ENCODE measurements at regions not wholly inside any gene's neighbourhood (a gene's known extent, or its start where the extent isn't known, plus 50 kb on each side); places are given as distances from the start of the nearest gene placed in this dataset.

DNA sequence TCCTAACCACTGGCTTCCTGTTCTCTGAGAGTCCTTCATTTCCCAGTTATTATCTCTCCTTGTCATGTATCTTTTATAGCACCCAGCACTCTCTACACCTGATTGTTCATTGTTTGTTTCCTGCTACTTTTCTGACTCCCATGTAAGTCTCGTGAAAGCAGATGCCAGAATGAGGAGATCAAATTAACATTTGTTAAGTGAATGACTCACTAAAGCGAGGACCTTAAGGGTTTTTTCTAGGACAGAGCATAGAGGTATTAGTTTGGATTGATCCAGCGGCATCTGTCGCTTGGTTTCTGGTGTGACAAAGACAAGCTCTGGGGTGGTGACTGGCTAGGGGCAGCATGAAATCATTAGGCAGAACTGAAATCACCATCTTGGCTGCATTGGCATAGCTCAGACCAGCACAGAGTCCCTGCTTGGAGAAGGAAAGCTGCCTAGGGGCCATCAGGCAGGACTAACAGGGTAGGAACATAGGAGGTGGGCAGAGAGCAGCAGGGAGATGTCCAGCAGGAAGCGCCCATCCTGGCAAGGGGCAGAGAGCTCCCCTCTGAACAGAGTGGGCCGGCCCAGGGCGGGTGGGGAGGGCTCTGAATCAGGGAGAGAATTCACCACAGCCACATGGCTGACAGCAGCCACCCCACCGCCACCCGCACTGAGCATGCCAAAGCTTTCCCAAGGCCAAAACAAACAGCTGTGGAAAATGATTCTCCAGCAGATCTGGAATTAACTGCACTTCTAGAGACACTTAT lies 97.1 kb upstream of the CEP85L start:
- no peak for DNase-seq (ENCODE audit: extremely low spot score)
- no peak for TF ChIP-seq NFRKB (IDR thresholded peaks at IDR 0.05)
- no peak for TF ChIP-seq BHLHE40 (IDR thresholded peaks at IDR 0.05; ENCODE audit: borderline replicate concordance)
- TF ChIP-seq, protein P1, sequence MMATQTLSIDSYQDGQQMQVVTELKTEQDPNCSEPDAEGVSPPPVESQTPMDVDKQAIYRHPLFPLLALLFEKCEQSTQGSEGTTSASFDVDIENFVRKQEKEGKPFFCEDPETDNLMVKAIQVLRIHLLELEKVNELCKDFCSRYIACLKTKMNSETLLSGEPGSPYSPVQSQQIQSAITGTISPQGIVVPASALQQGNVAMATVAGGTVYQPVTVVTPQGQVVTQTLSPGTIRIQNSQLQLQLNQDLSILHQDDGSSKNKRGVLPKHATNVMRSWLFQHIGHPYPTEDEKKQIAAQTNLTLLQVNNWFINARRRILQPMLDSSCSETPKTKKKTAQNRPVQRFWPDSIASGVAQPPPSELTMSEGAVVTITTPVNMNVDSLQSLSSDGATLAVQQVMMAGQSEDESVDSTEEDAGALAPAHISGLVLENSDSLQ (IDR thresholded peaks at IDR 0.05): no peak
- no peak for TF ChIP-seq ARNT (IDR thresholded peaks at IDR 0.05)
- TF ChIP-seq L3MBTL2 (conservative IDR thresholded peaks at IDR 0.05): no peak
- TF ChIP-seq FOXA1 (IDR thresholded peaks at IDR 0.05): no peak
- TF ChIP-seq HDGF (IDR thresholded peaks at IDR 0.05; ENCODE audit: borderline replicate concordance): no peak
- no peak for TF ChIP-seq ELF4 (IDR thresholded peaks at IDR 0.05)
- TF ChIP-seq TARDBP (IDR thresholded peaks at IDR 0.05): no peak
- TF ChIP-seq FOXK2 (IDR thresholded peaks at IDR 0.05): no peak
- no peak for TF ChIP-seq ZNF384 (IDR thresholded peaks at IDR 0.05)
- no peak for TF ChIP-seq SUZ12 (IDR thresholded peaks at IDR 0.05)
- TF ChIP-seq FOXM1 (IDR thresholded peaks at IDR 0.05; ENCODE audit: borderline replicate concordance): no peak
- TF ChIP-seq SP1 (IDR thresholded peaks at IDR 0.05): no peak
- ChIA-PET CTCF (no interaction called here), POLR2A (no interaction called here)

DNA sequence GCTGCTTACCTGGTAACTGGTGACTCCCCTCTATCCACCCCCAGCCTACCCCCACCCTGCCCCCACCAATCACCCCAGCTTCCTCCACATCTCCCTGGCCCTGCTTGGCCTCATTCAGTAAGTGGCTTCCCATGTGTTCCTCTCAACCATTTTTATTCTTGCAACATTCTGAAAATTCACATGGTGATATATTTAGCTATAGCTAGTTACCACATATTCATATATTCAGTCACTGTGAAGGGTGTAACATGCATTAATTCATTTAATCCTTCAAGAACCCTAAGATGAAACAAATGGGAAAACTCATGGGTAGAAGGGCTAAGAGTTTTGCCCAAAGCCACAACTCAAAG lies 95.4 kb upstream of the CEP85L start:
- CTCF ChIA-PET: no interaction called here

DNA sequence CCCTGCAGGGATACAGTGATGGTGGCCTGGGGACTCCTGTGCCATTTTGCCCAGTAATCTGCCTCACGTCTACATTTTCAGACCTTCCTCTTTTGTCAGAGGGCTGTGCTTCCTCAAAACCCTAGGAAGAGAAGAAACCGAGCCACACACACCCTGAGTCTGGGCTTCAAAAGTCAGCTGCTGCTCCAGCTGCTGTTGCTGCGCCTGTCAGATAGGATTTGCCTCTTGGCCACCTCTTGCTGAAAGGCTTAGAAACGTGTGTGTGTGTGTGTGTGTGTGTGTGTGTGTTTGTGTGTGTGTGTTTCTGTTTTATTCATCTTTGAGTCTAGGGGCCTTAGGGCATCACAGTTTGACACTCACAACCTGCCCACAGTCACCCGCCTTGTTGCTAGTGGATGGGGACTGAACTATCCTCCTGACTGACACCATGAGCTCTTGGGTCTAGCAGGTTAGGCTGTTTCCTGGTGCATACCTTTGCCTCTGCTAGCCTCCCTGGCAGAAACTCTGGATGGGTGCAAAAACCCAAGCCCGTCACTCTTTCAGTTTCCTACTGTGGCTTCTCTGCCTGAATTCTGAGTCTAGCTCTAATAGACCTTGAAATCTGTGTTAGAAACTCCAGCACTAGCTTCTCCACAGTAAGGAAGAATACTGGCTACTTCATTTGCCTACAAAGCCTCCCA lies 94.9 kb upstream of the CEP85L start:
- ChIA-PET CTCF (no interaction called here), POLR2A (no interaction called here)
- TF ChIP-seq L3MBTL2 (conservative IDR thresholded peaks at IDR 0.05): no peak
- TF ChIP-seq FOXM1 (IDR thresholded peaks at IDR 0.05; ENCODE audit: borderline replicate concordance): no peak
- TF ChIP-seq FOXA1 (IDR thresholded peaks at IDR 0.05): no peak
- TF ChIP-seq LEF1 (IDR thresholded peaks at IDR 0.05; ENCODE audit: borderline replicate concordance): no peak
- no peak for TF ChIP-seq NFRKB (IDR thresholded peaks at IDR 0.05)
- TF ChIP-seq BHLHE40 (IDR thresholded peaks at IDR 0.05; ENCODE audit: borderline replicate concordance): no peak
- no peak for TF ChIP-seq ELF4 (IDR thresholded peaks at IDR 0.05)
- TF ChIP-seq SP1 (IDR thresholded peaks at IDR 0.05): no peak
- TF ChIP-seq ZNF384 (IDR thresholded peaks at IDR 0.05): no peak
- TF ChIP-seq ARNT (IDR thresholded peaks at IDR 0.05): no peak
- TF ChIP-seq TARDBP (IDR thresholded peaks at IDR 0.05): no peak
- DNase-seq (ENCODE audit: extremely low spot score): no peak

More for the DNA sequence above, 95.4 kb upstream of the CEP85L start:
- DNase-seq (ENCODE audit: extremely low spot score): no peak
- no peak for TF ChIP-seq HDGF (IDR thresholded peaks at IDR 0.05; ENCODE audit: borderline replicate concordance)
- no peak for TF ChIP-seq FOXA1 (IDR thresholded peaks at IDR 0.05)
- TF ChIP-seq FOXM1 (IDR thresholded peaks at IDR 0.05; ENCODE audit: borderline replicate concordance): no peak
- TF ChIP-seq TARDBP (IDR thresholded peaks at IDR 0.05): no peak
- no peak for TF ChIP-seq SUZ12 (IDR thresholded peaks at IDR 0.05)
- TF ChIP-seq FOXK2 (IDR thresholded peaks at IDR 0.05): no peak
- TF ChIP-seq ELF4 (IDR thresholded peaks at IDR 0.05): no peak
- TF ChIP-seq ARNT (IDR thresholded peaks at IDR 0.05): no peak
- no peak for TF ChIP-seq LEF1 (IDR thresholded peaks at IDR 0.05; ENCODE audit: borderline replicate concordance)
- no peak for TF ChIP-seq ZNF384 (IDR thresholded peaks at IDR 0.05)
- TF ChIP-seq CTBP1 (IDR thresholded peaks at IDR 0.05; ENCODE audit: borderline replicate concordance): no peak
- no peak for TF ChIP-seq NFRKB (IDR thresholded peaks at IDR 0.05)
- TF ChIP-seq SP1 (IDR thresholded peaks at IDR 0.05): no peak
- TF ChIP-seq, protein P1 (IDR thresholded peaks at IDR 0.05): no peak
- TF ChIP-seq L3MBTL2 (conservative IDR thresholded peaks at IDR 0.05): no peak
- TF ChIP-seq BHLHE40 (IDR thresholded peaks at IDR 0.05; ENCODE audit: borderline replicate concordance): no peak
- POLR2A ChIA-PET: no interaction called here

DNA sequence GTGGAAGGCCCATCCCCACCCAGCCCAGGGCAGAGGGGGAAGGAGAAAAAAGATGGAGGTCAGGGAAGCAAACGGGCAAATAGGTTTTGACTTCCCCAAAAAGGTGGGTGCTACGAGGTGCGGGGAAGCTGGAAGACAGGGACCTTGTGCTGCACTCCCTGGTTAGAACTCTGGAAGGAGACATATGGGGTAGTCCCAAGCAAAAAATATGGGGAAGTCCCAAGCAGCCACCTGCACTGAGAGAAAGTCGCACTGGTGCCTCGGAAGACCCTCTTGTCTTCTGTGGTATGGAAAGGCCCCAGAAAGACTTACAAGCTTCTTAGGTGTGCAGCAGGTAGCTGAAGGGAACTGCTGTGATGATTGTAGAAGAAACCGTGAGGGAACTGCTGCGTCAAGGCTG lies 93.8 kb upstream of the CEP85L start:
- ChIA-PET POLR2A (no interaction called here), CTCF (no interaction called here)
- TF ChIP-seq FOXA1 (IDR thresholded peaks at IDR 0.05) (no peak), ELF4 (IDR thresholded peaks at IDR 0.05) (no peak), BHLHE40 (IDR thresholded peaks at IDR 0.05; ENCODE audit: borderline replicate concordance) (no peak), ZNF384 (IDR thresholded peaks at IDR 0.05) (no peak), CTBP1 (IDR thresholded peaks at IDR 0.05; ENCODE audit: borderline replicate concordance) (no peak), FOXM1 (IDR thresholded peaks at IDR 0.05; ENCODE audit: borderline replicate concordance) (no peak), FOXK2 (IDR thresholded peaks at IDR 0.05) (no peak)
- TF ChIP-seq, protein P1 (IDR thresholded peaks at IDR 0.05): no peak
- no peak for DNase-seq (ENCODE audit: extremely low spot score)

DNA sequence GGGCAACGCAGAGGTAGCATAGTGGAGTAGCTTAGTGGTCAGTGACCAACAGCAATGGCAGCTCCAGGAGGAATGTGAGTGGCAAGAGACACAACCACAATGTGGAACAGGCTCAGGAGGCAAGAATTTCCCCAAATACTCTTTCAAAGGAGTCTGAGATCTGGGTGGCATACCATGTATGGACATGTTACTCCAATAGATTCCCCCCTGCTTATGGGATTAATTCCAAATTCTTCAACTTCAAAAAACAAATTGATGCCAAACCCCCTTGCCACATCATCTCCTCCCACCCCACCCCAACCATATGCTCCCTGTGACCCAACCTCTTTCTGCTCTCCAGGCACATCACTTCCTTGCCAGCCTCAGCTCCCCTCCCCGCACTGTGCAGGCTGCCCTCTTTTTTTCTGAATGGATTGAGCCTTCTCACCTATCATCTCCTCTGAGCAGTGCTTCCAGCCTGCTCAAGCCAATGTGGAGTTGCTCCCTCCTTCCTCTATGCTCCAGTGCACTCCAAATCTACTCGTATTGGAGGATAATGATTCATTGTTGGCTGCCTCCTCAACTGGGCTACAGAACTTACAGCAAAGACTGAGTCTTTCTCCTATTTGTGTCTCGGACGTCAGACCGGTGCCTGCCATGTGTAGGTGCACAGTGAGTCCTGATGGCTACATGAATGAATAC lies 93.0 kb upstream of the CEP85L start:
- TF ChIP-seq SP1 (IDR thresholded peaks at IDR 0.05) (no peak), SUZ12 (IDR thresholded peaks at IDR 0.05) (no peak), CTBP1 (IDR thresholded peaks at IDR 0.05; ENCODE audit: borderline replicate concordance) (no peak), ZNF384 (IDR thresholded peaks at IDR 0.05) (no peak), BHLHE40 (IDR thresholded peaks at IDR 0.05; ENCODE audit: borderline replicate concordance) (no peak), LEF1 (IDR thresholded peaks at IDR 0.05; ENCODE audit: borderline replicate concordance) (no peak), TARDBP (IDR thresholded peaks at IDR 0.05) (no peak), L3MBTL2 (conservative IDR thresholded peaks at IDR 0.05) (no peak), NFRKB (IDR thresholded peaks at IDR 0.05) (no peak), HDGF (IDR thresholded peaks at IDR 0.05; ENCODE audit: borderline replicate concordance) (no peak), FOXM1 (IDR thresholded peaks at IDR 0.05; ENCODE audit: borderline replicate concordance) (no peak), ELF4 (IDR thresholded peaks at IDR 0.05) (no peak)
- TF ChIP-seq, protein P1 (IDR thresholded peaks at IDR 0.05): no peak
- ChIA-PET POLR2A (no interaction called here), CTCF (interaction anchor here (0.7 kb wide), 1 partner anchor 31 kb away, joined by 3 read pairs; no protein-coding TSS in a partner anchor)
- DNase-seq (ENCODE audit: extremely low spot score): no peak

Measured in HEK293T (cell line).